GM23338 (cell line): ENCODE measurements at regions not wholly inside any gene's neighbourhood (a gene's known extent, or its start where the extent isn't known, plus 50 kb on each side); places are given as distances from the start of the nearest gene placed in this dataset.

ENCODE experiments used
- EZH2 ChIP-seq: fragments of 200-600 bp; sonication (generic); IDR thresholded peaks from one replicate; pipeline ENCODE4 v1.8.0; 2017; ENCODE audit warnings: antibody characterized with exemption, mild to moderate bottlenecking, low read depth; ENCODE audit not compliant: unreplicated experiment
- EZH2phosphoT487 ChIP-seq: fragments of 200-600 bp; sonication (generic); IDR thresholded peaks from one replicate; pipeline ENCODE4 v1.8.1; 2018; ENCODE audit warnings: antibody characterized with exemption; ENCODE audit not compliant: unreplicated experiment
- TF ChIP-seq, protein P1 (sequence below), 2 experiments: fragments of 200-600 bp in 1 of 2; sonication (generic) in 1 of 2; conservative IDR thresholded peaks; 2 replicates each; pipeline versions ENCODE4 v1.5.1 to v1.6.1; 2016 to 2017; ENCODE audit warnings: antibody characterized with exemption in 2 of 2, low read depth in 2 of 2, mild to moderate bottlenecking in 2 of 2, moderate library complexity in 1 of 2

DNA sequence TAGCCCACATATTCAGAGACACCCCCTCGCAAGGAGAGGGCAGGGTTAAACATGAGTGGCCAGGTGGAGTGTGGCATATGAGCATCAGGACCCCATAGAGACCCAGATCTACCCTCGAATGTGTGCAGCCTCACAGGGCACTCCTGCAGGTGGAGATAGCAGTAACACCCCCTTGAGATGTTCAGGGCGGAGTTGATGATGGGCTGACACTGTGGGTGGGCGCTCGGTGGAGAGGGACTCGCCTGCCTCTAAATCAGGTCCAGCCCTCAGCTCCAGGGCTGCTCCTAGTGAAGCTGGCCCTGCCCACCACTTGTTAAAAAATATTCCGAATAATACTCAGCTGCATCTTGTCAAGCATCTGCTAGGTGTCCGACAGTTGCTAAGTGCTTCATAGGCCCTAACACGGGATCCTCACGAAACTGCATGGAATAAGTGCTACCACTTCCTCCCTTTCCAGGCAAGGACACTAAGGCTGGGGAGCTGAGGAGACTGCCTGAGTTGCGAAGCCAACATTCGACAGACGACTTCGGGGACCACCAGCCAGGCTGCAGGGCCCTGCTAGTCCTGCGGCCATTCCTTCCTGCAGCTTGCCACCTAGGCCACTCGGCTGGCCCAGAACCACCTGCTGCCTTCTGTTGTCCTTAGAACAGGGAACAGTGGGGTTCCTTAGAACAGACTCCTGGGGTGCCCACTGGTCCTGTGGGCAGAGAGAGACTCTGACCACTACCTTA lies 74.0 kb upstream of the WNT11 start:
- TF ChIP-seq, protein P1, sequence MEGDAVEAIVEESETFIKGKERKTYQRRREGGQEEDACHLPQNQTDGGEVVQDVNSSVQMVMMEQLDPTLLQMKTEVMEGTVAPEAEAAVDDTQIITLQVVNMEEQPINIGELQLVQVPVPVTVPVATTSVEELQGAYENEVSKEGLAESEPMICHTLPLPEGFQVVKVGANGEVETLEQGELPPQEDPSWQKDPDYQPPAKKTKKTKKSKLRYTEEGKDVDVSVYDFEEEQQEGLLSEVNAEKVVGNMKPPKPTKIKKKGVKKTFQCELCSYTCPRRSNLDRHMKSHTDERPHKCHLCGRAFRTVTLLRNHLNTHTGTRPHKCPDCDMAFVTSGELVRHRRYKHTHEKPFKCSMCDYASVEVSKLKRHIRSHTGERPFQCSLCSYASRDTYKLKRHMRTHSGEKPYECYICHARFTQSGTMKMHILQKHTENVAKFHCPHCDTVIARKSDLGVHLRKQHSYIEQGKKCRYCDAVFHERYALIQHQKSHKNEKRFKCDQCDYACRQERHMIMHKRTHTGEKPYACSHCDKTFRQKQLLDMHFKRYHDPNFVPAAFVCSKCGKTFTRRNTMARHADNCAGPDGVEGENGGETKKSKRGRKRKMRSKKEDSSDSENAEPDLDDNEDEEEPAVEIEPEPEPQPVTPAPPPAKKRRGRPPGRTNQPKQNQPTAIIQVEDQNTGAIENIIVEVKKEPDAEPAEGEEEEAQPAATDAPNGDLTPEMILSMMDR (conservative IDR thresholded peaks at IDR 0.05; ENCODE audit: low read depth in 2 of 2) = no peak
- TF ChIP-seq EZH2phosphoT487 = no peak
- TF ChIP-seq EZH2 = no peak
